GM20000 (cell line): ENCODE measurements at regions not wholly inside any gene's neighbourhood (a gene's known extent, or its start where the extent isn't known, plus 50 kb on each side); places are given as distances from the start of the nearest gene placed in this dataset.
"Not testable (repeated sequence)": the region's sequence is repeated elsewhere in the genome, so short reads cannot be mapped to it uniquely, and the experiment has no call there.

Experiments used
- DNase-seq: peaks from one replicate; pipeline ENCODE4 v3.0.0; 2012; ENCODE audit warnings: low spot score
- TF ChIP-seq, protein P1 (sequence below): IDR thresholded peaks from 2 replicates; pipeline ENCODE4 v1.5.1; 2012; ENCODE audit warnings: mild to moderate bottlenecking, control low read depth; ENCODE audit errors: extremely low read depth, missing control alignments

DNA sequence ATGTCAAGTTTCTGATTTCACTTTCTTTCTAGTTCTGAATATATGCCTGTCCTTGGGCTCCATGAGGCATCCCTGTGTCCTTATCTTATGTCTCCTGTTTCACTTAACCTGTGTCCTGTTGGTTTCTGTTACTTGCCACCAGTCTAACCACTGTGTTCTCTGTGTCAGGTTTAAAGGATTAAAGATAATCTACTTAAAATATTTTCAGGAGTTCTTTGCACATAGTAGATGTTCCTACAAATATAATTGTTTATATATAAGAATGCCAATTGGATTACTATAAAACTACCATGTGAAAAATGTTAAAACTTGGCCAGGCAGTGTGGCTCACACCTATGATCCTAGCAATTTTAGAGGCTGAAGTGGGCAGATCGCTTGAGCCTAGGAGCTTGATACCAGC lies 406.4 kb downstream of the CCER1 start:
- DNase-seq = no peak
- TF ChIP-seq, protein P1, sequence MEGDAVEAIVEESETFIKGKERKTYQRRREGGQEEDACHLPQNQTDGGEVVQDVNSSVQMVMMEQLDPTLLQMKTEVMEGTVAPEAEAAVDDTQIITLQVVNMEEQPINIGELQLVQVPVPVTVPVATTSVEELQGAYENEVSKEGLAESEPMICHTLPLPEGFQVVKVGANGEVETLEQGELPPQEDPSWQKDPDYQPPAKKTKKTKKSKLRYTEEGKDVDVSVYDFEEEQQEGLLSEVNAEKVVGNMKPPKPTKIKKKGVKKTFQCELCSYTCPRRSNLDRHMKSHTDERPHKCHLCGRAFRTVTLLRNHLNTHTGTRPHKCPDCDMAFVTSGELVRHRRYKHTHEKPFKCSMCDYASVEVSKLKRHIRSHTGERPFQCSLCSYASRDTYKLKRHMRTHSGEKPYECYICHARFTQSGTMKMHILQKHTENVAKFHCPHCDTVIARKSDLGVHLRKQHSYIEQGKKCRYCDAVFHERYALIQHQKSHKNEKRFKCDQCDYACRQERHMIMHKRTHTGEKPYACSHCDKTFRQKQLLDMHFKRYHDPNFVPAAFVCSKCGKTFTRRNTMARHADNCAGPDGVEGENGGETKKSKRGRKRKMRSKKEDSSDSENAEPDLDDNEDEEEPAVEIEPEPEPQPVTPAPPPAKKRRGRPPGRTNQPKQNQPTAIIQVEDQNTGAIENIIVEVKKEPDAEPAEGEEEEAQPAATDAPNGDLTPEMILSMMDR = no peak

GRCh38 chr12:90546511-90546910 lies 408.5 kb downstream of the CCER1 start:
- TF ChIP-seq, protein P1 = no peak
- no peak for DNase-seq

- DNase-seq = no peak
- TF ChIP-seq, protein P1 = no peak
These were observed 411.1 kb downstream of the CCER1 start for GRCh38 chr12:90543841-90544240.

DNA sequence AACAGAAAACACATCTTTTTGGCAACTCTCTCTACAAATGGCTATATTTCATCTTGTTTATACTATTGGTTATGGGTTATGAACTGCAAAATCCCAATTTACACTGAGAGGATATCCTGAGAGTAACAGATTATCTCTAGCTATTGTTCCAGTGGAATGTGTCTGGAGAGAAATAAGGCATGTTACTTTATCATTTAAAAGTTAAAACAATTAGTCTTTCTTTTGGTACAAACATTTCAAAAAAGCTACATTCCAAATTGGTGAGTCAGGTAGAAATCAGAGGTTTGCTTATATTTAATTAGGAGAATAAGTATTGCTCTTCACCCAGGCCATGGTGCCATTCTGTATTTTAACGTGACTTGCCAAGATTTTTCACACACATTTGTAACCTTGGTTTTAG lies 411.6 kb downstream of the CCER1 start:
- TF ChIP-seq, protein P1 = no peak
- no peak for DNase-seq

- not testable (repeated sequence) for DNase-seq
These were observed 412.1 kb downstream of the CCER1 start for GRCh38 chr12:90542852-90543251.

DNA sequence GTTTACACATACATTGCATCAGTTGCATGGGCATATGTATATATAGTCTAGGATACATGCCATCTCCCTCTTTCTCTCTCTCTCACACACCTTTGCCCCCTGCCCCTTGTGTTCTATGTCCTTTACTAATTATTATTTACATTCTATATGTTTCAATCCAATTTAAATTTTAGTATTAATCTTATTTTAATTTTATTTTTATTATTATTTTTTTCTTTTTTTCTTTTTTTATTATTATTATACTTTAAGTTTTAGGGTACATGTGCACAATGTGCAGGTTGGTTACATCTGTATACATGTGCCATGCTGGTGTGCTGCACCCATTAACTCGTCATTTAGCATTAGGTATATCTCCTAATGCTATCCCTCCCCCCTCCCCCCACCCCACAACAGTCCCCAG lies 421.1 kb downstream of the CCER1 start:
- DNase-seq = not testable (repeated sequence)

DNA sequence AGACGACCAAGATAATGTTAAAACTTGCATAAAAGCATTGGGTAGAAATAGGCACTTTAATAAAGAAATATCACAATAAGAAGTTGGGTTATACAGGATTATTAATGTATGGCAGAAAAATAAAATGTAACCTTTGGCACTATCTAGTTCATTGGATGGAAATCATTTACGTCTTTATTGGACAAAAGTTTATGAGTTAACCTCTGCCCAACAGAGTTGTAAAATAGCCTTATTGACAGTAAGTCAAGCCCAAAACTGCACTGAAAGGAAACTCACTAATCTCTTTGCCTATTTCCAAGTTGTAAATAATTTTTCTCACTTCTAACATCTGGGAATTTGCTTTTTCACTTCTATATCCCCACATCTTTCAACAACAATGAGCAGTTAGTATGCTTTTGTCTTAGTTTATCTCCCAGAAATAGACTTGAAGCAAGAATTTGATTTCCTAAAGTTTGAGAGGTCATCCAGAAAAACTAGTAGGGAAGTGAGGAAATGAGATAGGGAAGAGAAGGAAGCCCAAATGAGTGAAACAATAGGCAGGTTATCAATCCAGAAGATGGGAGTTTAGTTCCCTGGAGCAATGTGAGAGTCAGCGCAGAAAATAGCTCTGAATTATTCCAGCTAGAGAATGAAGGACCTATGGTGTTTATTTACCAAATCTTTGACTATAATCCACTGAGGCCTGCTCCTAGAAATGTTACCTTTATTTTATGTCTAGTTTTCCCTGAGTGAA lies 434.8 kb downstream of the CCER1 start:
- TF ChIP-seq, protein P1 = no peak
- no peak for DNase-seq

GRCh38 chr12:90519285-90519684 lies 435.7 kb downstream of the CCER1 start:
- TF ChIP-seq, protein P1 = no peak
- DNase-seq = no peak
